Body of pancreas (tissue), 4 donors: ENCODE measurements at regions not wholly inside any gene's neighbourhood (a gene's known extent, or its start where the extent isn't known, plus 50 kb on each side); places are given as distances from the start of the nearest gene placed in this dataset.

ENCODE experiments used
- ATAC-seq: fragments of 150-250 bp; one replicate; pipeline ENCODE4 v1.9.1; 2016
- DNase-seq, 4 donors: peaks; one replicate each; pipeline ENCODE4 v3.0.0-alpha.2; 2019
- H3K27ac ChIP-seq, 4 donors: fragments of 200-600 bp; sonication (generic); 1 replicate in 3 of 4; 2 replicates in 1 of 4; pipeline versions ENCODE4 v1.5.1 to v1.6.1; 2016 to 2019; ENCODE audit warnings: mild to moderate bottlenecking in 1 of 4, mixed read lengths in 1 of 4, moderate library complexity in 1 of 4
- H3K27me3 ChIP-seq, 2 donors: fragments of 200-600 bp; sonication (generic); one replicate each; pipeline ENCODE4 v1.6.0; 2016; ENCODE audit warnings: mild to moderate bottlenecking in 1 of 2
- H3K36me3 ChIP-seq, 2 donors: fragments of 200-600 bp; sonication (generic); replicated peaks in 1 of 2; 2 replicates each; pipeline ENCODE4 v1.5.1; 2016; ENCODE audit warnings: low read depth in 2 of 2; ENCODE audit not compliant: insufficient read depth in 1 of 2
- H3K4me1 ChIP-seq: fragments of 200-600 bp; sonication (generic); one replicate; pipeline ENCODE4 v1.6.0; 2016
- H3K4me3 ChIP-seq, 2 donors: fragments of 200-600 bp; sonication (generic); 1 replicate in 1 of 2; 2 replicates in 1 of 2; pipeline ENCODE4 v1.5.1; 2016 to 2019
- H3K9me3 ChIP-seq, 3 donors: fragments of 200-600 bp; sonication (generic); 1 replicate in 2 of 3; 2 replicates in 1 of 3; pipeline ENCODE4 v1.5.1; 2016
- POLR2A ChIP-seq, 3 donors: fragments of 450-650 bp; IDR thresholded peaks; one replicate each; pipeline ENCODE4 v1.6.1; 2016; ENCODE audit warnings: antibody characterized with exemption in 3 of 3, mild to moderate bottlenecking in 2 of 3
- WGBS, 2 donors: methylation state at CpG; one replicate each; pipeline ENCODE4 v1.1.5; 2017; 5-methylcytosine and 5-hydroxymethylcytosine counted together
- intact Hi-C: fragments of 100-400 bp; cut with DNase I; formaldehyde crosslinking; loops from one replicate; pipeline ENCODE4 v1.15.1; 2023
- TF ChIP-seq, protein P1 (sequence below), 7 experiments: fragments of 450-650 bp in 4 of 7; fragments of 200-600 bp in 3 of 7; sonication (generic) in 3 of 7; IDR thresholded peaks; one replicate each; pipeline ENCODE4 v1.5.1; 2016 to 2019; ENCODE audit warnings: antibody characterized with exemption in 7 of 7

DNA sequence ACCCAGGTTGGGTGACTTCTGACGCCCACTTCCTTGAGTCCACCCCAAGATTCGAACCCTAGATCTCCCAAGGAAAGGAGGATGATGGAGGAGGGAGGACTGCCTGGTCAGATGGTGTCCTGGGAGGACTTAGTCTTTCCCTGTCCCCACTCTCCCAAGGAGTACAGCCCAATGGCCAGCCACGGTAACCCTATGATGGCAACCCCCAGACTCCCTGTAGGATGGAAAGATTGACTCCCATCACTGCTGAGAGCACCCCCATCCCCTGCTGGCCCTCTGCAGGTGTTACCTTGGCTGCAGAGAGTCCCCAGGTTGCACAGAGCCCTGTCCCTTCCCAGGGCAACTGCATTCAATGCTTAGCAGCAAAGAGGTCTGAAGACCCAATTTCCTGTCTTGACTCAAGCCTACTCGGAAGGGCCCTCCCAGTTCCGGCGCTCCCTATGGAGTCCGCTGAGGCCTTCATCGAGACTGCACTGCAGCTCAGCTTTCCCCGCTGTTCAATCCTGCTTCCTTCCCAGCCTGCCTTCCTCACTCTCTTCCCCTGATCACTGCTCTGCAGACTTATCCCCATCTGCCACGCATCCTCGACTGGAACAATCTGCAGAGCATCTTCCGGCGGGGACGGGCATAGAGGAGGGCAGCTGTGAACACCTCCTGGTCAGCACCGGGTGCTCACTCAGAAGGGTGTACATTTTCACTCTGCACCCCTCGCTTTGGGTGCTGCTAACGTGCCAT lies 50.8 kb upstream of the OCM2 start:
- DNase-seq (no peak), ATAC-seq (no peak)
- H3K4me1 ChIP-seq, result no peaks in the 10 kb centered on the region
- H3K36me3 ChIP-seq, result no peaks in the 10 kb centered on the region
- no peak for TF ChIP-seq POLR2A (IDR thresholded peaks at IDR 0.05)
- TF ChIP-seq, protein P1, sequence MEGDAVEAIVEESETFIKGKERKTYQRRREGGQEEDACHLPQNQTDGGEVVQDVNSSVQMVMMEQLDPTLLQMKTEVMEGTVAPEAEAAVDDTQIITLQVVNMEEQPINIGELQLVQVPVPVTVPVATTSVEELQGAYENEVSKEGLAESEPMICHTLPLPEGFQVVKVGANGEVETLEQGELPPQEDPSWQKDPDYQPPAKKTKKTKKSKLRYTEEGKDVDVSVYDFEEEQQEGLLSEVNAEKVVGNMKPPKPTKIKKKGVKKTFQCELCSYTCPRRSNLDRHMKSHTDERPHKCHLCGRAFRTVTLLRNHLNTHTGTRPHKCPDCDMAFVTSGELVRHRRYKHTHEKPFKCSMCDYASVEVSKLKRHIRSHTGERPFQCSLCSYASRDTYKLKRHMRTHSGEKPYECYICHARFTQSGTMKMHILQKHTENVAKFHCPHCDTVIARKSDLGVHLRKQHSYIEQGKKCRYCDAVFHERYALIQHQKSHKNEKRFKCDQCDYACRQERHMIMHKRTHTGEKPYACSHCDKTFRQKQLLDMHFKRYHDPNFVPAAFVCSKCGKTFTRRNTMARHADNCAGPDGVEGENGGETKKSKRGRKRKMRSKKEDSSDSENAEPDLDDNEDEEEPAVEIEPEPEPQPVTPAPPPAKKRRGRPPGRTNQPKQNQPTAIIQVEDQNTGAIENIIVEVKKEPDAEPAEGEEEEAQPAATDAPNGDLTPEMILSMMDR (IDR thresholded peaks at IDR 0.05), result no peak
- WGBS, 2 donors, result 85 to 86% methylated on average over 16 to 17 of the region's 17 CpGs
- H3K9me3 ChIP-seq, result no peaks in the 10 kb centered on the region
- H3K4me3 ChIP-seq, result no peak overlapping the region
- intact Hi-C loops, result no loop called here
- H3K27me3 ChIP-seq, result no peaks in the 10 kb centered on the region
- no peak overlapping the region for H3K27ac ChIP-seq

DNA sequence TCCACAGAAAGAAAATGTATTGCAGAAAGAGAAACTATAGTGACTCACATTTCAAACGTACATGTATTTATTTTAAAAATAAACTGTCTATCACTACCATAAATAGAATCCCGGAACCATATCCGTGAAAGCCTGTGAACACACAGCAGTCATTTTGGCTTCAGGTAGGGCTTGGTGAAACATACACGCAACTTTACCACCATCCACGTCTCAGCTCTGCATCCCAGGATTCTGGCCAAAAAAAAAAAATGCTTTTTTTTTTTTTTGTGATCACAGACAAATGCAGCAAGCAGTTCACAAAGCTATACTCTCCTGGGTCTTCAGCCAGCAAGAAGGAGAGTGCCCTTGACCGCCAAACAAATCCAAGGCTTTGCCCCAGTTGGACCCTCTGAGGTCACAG lies 56.8 kb upstream of the OCM2 start:
- Histone ChIP-seq H3K4me1 (no peaks in the 10 kb centered on the region), H3K9me3 (no peaks in the 10 kb centered on the region), H3K36me3 (no peaks in the 10 kb centered on the region), H3K27me3 (no peaks in the 10 kb centered on the region), H3K27ac (no peak overlapping the region), H3K4me3 (no peak overlapping the region)
- DNase-seq (no peak), ATAC-seq (no peak)
- intact Hi-C loops, result no loop called here
- no peak for TF ChIP-seq POLR2A (IDR thresholded peaks at IDR 0.05)
- TF ChIP-seq, protein P1 (IDR thresholded peaks at IDR 0.05), result no peak
- WGBS, 2 donors, result 65 to 70% methylated on average over 5 to 6 of the region's 6 CpGs

DNA sequence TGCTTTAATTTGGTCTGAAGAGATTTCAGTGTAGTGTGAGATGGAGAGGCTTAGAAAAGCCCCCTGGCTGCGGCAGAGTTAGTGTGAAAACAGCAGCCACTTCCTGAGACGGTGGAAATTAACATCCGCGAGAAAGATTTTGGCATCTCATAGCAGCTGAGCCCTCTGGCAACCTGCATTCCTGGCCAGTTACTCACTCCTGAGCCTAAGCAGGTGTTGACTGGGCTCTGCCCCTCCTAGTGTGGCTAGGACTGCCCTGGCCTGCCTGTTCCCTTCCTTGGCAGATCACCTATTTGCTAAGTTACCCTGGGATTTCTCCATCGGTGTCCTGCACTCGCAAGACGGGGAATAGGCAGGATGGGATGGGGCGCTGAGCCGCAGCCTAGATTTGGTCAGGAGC lies 57.6 kb upstream of the LMTK2 start:
- DNase-seq, result no peak
- WGBS, 2 donors, result 77 to 80% methylated on average over 9 of the region's 9 CpGs
- no peak overlapping the region for H3K4me3 ChIP-seq

DNA sequence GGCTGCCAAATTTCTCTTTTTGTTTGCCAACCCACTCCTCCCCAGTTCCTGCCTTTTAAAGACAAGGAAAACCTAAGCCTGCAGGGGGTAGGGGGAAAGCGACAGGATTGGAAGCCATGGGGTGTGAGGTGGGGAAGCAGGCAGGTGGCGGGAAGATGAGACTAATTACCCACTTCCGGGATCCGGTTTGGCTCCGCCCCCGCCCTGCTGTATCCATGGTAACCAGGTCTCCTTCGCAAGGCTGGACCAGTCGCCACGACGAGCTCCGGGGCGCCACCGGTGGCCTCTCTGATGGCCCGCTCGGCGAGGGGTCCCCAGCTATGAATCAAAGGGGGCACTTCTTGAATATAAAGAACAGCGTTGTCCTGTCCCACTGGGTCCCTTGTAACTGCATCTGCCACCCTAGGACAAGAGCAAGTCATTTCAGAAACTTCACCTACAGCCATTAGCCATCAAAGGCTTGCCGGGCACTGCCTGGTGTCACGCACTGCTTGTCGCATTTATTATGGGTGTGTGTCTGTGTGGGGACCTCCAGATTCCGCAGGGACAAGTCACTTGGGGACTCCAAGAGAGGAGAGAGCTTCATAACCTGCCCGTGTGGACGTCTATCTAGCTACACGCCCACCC lies 55.4 kb upstream of the LMTK2 start:
- ATAC-seq (no peak), DNase-seq (peak; percentile 19 to 44 (median 28))
- H3K27me3 ChIP-seq, result no peaks in the 10 kb centered on the region
- H3K4me3 ChIP-seq, result no peak overlapping the region
- H3K27ac ChIP-seq, result no peak overlapping the region
- no peaks in the 10 kb centered on the region for H3K9me3 ChIP-seq
- H3K4me1 ChIP-seq, result no peaks in the 10 kb centered on the region
- WGBS, 2 donors, result 15 to 36% methylated on average over 11 to 24 of the region's 24 CpGs
- intact Hi-C loops, result no loop called here
- H3K36me3 ChIP-seq, result no peaks in the 10 kb centered on the region
- TF ChIP-seq, protein P1 (IDR thresholded peaks at IDR 0.05), result no peak
- TF ChIP-seq POLR2A (IDR thresholded peaks at IDR 0.05), result no peak

More for the DNA sequence above, 57.6 kb upstream of the LMTK2 start:
- no peaks in the 10 kb centered on the region for H3K4me1 ChIP-seq
- intact Hi-C loops, result no loop called here
- TF ChIP-seq, protein P1 (IDR thresholded peaks at IDR 0.05), result no peak
- TF ChIP-seq POLR2A (IDR thresholded peaks at IDR 0.05), result no peak
- no peaks in the 10 kb centered on the region for H3K36me3 ChIP-seq
- no peak overlapping the region for H3K27ac ChIP-seq
- ATAC-seq, result no peak
- H3K9me3 ChIP-seq, result no peaks in the 10 kb centered on the region
- no peaks in the 10 kb centered on the region for H3K27me3 ChIP-seq

DNA sequence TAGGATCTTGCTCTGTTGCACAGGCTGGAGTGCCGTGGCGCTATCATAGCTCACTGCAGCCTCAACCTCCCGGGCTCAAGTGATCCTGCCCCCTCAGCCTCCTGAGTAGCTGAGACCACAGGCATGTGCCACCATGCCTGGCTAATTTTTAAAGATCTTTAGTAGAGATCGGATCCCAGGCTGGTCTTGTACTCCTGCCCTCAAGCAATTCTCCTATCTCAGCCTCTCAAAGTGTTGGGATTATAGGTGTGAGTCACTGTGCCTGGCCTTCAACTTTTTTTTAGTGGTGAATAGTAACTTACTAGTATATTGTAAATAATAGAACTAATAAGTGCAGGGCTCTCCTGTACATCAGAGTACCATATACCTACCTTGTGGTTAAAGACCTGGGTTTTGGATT lies 52.1 kb upstream of the LMTK2 start:
- no peak for ATAC-seq
- no peak for TF ChIP-seq POLR2A (IDR thresholded peaks at IDR 0.05)
- TF ChIP-seq, protein P1 (IDR thresholded peaks at IDR 0.05), result no peak
- 73 to 88% methylated on average over 4 of the region's 4 CpGs for WGBS, 2 donors

More for the DNA sequence above, 52.1 kb upstream of the LMTK2 start:
- H3K4me3 ChIP-seq, result no peak overlapping the region
- no peaks in the 10 kb centered on the region for H3K27me3 ChIP-seq
- intact Hi-C loops, result no loop called here
- H3K4me1 ChIP-seq, result no peaks in the 10 kb centered on the region
- no peak overlapping the region for H3K27ac ChIP-seq
- H3K9me3 ChIP-seq, result no peaks in the 10 kb centered on the region
- DNase-seq, result no peak
- no peaks in the 10 kb centered on the region for H3K36me3 ChIP-seq
